NB4 (cell line): ENCODE measurements at regions not wholly inside any gene's neighbourhood (a gene's known extent, or its start where the extent isn't known, plus 50 kb on each side); places are given as distances from the start of the nearest gene placed in this dataset.
"Not testable (repeated sequence)": the region's sequence is repeated elsewhere in the genome, so short reads cannot be mapped to it uniquely, and the experiment has no call there.

Source experiments
- DNase-seq: peaks from one replicate; pipeline ENCODE4 v3.0.0; 2010; ENCODE audit warnings: low read depth
- H3K4me3 ChIP-seq: one replicate; pipeline ENCODE4 v1.5.1; 2011; ENCODE audit warnings: mild to moderate bottlenecking, low read depth, low read length, moderate library complexity
- CTCF ChIP-seq: IDR thresholded peaks from one replicate; pipeline ENCODE4 v1.5.1; 2012; ENCODE audit warnings: low read depth, low read length
- MAX ChIP-seq: IDR thresholded peaks from 2 replicates; pipeline ENCODE4 v1.6.1; 2011; ENCODE audit warnings: low read depth, low read length
- MYC ChIP-seq: IDR thresholded peaks from 2 replicates; pipeline ENCODE4 v1.6.1; 2011; ENCODE audit warnings: low read depth, low read length
- POLR2A ChIP-seq: IDR thresholded peaks from 2 replicates; pipeline ENCODE4 v1.6.1; 2011; ENCODE audit warnings: mild to moderate bottlenecking; ENCODE audit not compliant: insufficient read length; ENCODE audit errors: extremely low read depth

- H3K4me3 ChIP-seq = no peak overlapping the region
- TF ChIP-seq CTCF = no peak
- no peak for DNase-seq
These were observed 126.1 kb upstream of the CARMIL1 start for GRCh38 chr6:25153079-25153478.

- TF ChIP-seq MAX (no peak), POLR2A (no peak), CTCF (no peak), MYC (no peak)
- H3K4me3 ChIP-seq = no peak overlapping the region
- DNase-seq = no peak
These were observed 125.1 kb upstream of the CARMIL1 start for GRCh38 chr6:25154034-25154596.

GRCh38 chr6:25155211-25155610 lies 124.0 kb upstream of the CARMIL1 start:
- no peak overlapping the region for H3K4me3 ChIP-seq
- TF ChIP-seq POLR2A (no peak), CTCF (no peak), MYC (no peak), MAX (no peak)
- DNase-seq = peak; percentile 14

GRCh38 chr6:25156123-25156522 lies 123.1 kb upstream of the CARMIL1 start:
- no peak overlapping the region for H3K4me3 ChIP-seq
- no peak for DNase-seq
- no peak for TF ChIP-seq CTCF
- TF ChIP-seq POLR2A = no peak
- no peak for TF ChIP-seq MAX
- TF ChIP-seq MYC = no peak

GRCh38 chr6:25157183-25157582 lies 122.0 kb upstream of the CARMIL1 start:
- no peak for TF ChIP-seq CTCF
- no peak for TF ChIP-seq MAX
- no peak for TF ChIP-seq POLR2A
- TF ChIP-seq MYC = no peak
- DNase-seq = no peak
- H3K4me3 ChIP-seq = no peak overlapping the region

- no peak overlapping the region for H3K4me3 ChIP-seq
- no peak for DNase-seq
- TF ChIP-seq MYC (no peak), POLR2A (no peak), MAX (no peak), CTCF (no peak)
These were observed 121.3 kb upstream of the CARMIL1 start for GRCh38 chr6:25157842-25158241.

- DNase-seq, H3K4me3 ChIP-seq: not testable (repeated sequence)
These were observed 119.0 kb upstream of the CARMIL1 start for GRCh38 chr6:25160134-25160533.
